AG04450 (cell line): ENCODE measurements at regions not wholly inside any gene's neighbourhood (a gene's known extent, or its start where the extent isn't known, plus 50 kb on each side); places are given as distances from the start of the nearest gene placed in this dataset.

Source experiments
- CTCF ChIA-PET: fragments of 300-600, 350-600 bp; formaldehyde crosslinking; extraction: SDS; loops from one replicate; lab custom pipeline; 2022; ENCODE audit warnings: antibody characterized with exemption, inconsistent platforms; lab: Charles Lee
- POLR2A ChIA-PET: fragments of 350-600 bp; formaldehyde crosslinking; extraction: SDS; loops from one replicate; lab custom pipeline; 2021; ENCODE audit warnings: antibody characterized with exemption, inconsistent platforms; lab: Yijun Ruan, JAX
- DNase-seq: peaks from one replicate; pipeline ENCODE4 v3.0.0-alpha.2; 2011; ENCODE audit warnings: low read depth, low spot score
- H3K27ac ChIP-seq: one replicate; pipeline ENCODE4 v1.5.1; 2012; ENCODE audit warnings: low read depth, low read length, control low read depth
- H3K27me3 ChIP-seq: one replicate; pipeline ENCODE4 v1.6.0; 2012; ENCODE audit warnings: low read length; ENCODE audit not compliant: control insufficient read depth, insufficient read depth
- H3K4me3 ChIP-seq: 2 replicates; pipeline ENCODE4 v1.5.1; 2011; ENCODE audit warnings: mild to moderate bottlenecking, low read depth, low read length, control low read depth
- H3K9me3 ChIP-seq: 2 replicates; pipeline ENCODE4 v1.5.1; 2012; ENCODE audit warnings: low read length; ENCODE audit not compliant: control insufficient read depth, insufficient read depth
- TF ChIP-seq, protein P1 (sequence below): IDR thresholded peaks from 2 replicates; pipeline ENCODE4 v1.5.1; 2011; ENCODE audit warnings: low read depth, low read length, control low read depth, inconsistent platforms

DNA sequence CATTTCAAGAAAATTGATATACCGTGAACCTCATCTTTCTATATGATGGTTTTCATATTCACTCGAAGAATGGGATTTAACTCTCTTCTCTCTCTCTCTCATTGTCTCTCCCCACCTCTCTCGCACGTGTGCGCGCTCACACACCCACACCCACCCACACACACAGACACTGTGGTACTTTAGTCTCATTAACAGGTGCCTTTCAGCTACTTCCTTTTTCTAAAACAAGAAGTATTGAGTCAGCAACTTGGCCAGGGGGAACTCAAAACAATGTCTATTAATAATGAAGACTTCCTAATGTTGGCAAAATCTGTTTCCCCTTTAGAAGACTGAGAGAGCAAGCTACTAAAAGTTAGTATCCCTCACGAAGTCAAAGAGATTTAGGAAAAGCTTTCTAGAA, 150.7 kb downstream of the TMCO5A start:
- DNase-seq: no peak
- Histone ChIP-seq H3K27ac (no peak overlapping the region), H3K4me3 (no peak overlapping the region), H3K9me3 (no peaks in the 10 kb centered on the region), H3K27me3 (no peaks in the 10 kb centered on the region)
- POLR2A ChIA-PET: no interaction called here
- TF ChIP-seq, protein P1, sequence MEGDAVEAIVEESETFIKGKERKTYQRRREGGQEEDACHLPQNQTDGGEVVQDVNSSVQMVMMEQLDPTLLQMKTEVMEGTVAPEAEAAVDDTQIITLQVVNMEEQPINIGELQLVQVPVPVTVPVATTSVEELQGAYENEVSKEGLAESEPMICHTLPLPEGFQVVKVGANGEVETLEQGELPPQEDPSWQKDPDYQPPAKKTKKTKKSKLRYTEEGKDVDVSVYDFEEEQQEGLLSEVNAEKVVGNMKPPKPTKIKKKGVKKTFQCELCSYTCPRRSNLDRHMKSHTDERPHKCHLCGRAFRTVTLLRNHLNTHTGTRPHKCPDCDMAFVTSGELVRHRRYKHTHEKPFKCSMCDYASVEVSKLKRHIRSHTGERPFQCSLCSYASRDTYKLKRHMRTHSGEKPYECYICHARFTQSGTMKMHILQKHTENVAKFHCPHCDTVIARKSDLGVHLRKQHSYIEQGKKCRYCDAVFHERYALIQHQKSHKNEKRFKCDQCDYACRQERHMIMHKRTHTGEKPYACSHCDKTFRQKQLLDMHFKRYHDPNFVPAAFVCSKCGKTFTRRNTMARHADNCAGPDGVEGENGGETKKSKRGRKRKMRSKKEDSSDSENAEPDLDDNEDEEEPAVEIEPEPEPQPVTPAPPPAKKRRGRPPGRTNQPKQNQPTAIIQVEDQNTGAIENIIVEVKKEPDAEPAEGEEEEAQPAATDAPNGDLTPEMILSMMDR: no peak
- CTCF ChIA-PET: interaction anchor here (1.1 to 1.3 kb wide), 2 partner anchors 24 to 167 kb away, joined by 3 read pairs; partner anchors contain the start of gene SPRED1

DNA sequence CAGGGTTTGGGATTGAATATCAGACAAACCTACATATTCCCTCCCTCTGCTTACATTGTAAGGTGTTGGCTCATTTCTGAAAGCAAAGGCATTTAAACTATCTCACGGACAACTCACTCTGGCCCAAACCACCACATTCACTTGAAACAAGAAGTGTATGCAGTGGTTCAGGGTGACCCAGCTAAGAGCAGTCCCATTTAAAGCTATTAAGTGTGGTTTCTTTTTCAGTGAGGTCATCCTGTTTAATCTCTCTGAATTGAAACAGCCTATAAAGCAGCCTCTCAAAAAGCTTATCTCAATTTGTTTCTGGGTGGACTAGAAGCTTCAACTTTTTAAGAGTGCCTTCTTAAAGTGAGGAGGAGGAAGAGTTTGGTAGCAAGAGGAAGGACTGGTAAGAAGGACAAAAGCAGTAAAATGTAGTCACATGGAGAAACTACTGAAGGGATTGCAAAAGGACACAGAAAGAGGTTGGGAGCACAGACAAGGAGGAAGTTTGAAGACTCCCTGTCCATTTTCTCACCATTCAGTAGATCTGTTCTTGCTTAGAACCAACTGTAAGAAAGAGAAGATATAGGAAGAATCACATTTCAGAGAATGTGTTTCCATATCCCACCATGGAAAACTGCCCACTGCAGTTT, 151.6 kb downstream of the TMCO5A start:
- Histone ChIP-seq H3K27me3 (no peaks in the 10 kb centered on the region), H3K4me3 (no peak overlapping the region), H3K27ac (no peak overlapping the region), H3K9me3 (no peaks in the 10 kb centered on the region)
- peak; percentile 36 for DNase-seq
- POLR2A ChIA-PET: interaction anchor here (1.0 to 1.1 kb wide), 2 partner anchors 44 to 166 kb away, joined by 5 read pairs; partner anchors contain the start of gene SPRED1
- CTCF ChIA-PET: interaction anchor here (0.5 to 1.1 kb wide), 2 partner anchors 166 to 1057 kb away, joined by 3 read pairs; partner anchors contain the start of gene SPRED1
- TF ChIP-seq, protein P1: no peak

DNA sequence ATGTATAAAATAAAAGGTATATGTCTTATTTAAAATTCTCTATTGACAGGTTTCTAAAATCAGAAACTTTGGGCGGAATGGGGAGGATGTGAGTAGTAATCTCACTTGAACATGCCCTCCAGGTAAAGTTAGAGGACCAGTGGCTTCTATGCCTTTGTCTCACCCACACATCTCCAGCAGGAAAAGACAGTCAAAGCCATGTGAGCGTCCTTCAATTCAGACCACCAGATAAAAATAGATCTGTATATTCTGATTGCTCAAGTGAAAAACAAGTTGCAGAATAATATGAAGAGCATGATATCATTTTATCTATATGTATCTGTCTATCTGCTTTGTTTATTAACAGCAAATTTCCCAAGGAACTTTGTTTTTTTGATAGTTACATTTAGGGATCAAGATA, 152.2 kb downstream of the TMCO5A start:
- ChIA-PET POLR2A (interaction anchor here (1.0 to 1.1 kb wide), 2 partner anchors 43 to 165 kb away, joined by 5 read pairs; partner anchors contain the start of gene SPRED1), CTCF (interaction anchor here (0.5 kb wide), 1 partner anchor 1058 kb away, joined by 3 read pairs; no protein-coding TSS in a partner anchor)
- DNase-seq: no peak
- no peak overlapping the region for H3K27ac ChIP-seq
- no peak overlapping the region for H3K4me3 ChIP-seq
- H3K9me3 ChIP-seq: no peaks in the 10 kb centered on the region
- H3K27me3 ChIP-seq: no peaks in the 10 kb centered on the region
- TF ChIP-seq, protein P1: no peak

DNA sequence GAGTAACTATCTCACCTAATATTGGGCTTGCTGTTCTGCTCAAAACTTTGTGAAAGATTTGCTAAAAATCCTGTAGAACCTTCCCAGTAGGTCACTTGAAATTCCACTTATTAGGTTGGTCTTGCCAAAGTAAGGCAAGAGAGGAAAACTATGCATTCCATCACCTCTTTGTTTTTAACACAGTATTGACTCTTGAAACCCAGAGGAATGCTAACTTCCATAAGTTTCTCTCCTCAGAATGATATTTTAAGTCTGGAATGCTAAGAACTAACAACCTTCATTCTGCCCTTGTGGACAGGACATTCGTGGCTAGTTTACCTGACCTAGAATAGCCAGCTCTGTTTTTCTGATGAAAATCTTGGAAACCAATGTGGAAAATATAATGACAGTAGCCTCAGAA, 154.5 kb downstream of the TMCO5A start:
- TF ChIP-seq, protein P1: no peak
- H3K4me3 ChIP-seq: no peak overlapping the region
- DNase-seq: no peak
- POLR2A ChIA-PET: no interaction called here
- H3K9me3 ChIP-seq: no peaks in the 10 kb centered on the region
- CTCF ChIA-PET: interaction anchor here (0.6 kb wide), 1 partner anchor 162 kb away, joined by 4 read pairs; no protein-coding TSS in a partner anchor
- no peaks in the 10 kb centered on the region for H3K27me3 ChIP-seq
- no peak overlapping the region for H3K27ac ChIP-seq

DNA sequence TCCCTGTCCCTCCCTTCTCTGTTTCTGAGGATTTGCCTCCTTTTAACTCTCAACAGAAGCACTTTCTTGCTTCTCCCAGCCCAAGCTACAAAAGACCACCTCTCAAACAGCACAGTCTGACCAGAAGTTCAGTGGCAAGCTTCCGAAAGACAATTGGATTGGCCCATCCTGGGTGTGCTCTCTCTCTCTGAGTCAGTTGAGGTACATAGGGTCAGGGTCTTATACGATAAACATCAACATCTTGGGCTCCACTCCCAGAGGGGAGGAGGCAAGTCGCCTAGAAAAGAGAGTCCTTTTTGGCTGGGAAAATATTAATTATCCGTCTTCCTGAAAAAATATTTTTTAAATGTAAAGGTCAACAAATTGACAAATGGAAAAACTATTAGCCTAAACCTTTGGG, 155.8 kb downstream of the TMCO5A start:
- no peaks in the 10 kb centered on the region for H3K9me3 ChIP-seq
- no peak overlapping the region for H3K4me3 ChIP-seq
- POLR2A ChIA-PET: no interaction called here
- DNase-seq: no peak
- no peaks in the 10 kb centered on the region for H3K27me3 ChIP-seq
- no peak overlapping the region for H3K27ac ChIP-seq
- TF ChIP-seq, protein P1: no peak
- CTCF ChIA-PET: no interaction called here
